GM23338 (cell line): ENCODE measurements at regions not wholly inside any gene's neighbourhood (a gene's known extent, or its start where the extent isn't known, plus 50 kb on each side); places are given as distances from the start of the nearest gene placed in this dataset.

Experiments used
- ATAC-seq: fragments of 200-7000 bp; cut with Tn5 transposase; 3 replicates; pipeline ENCODE4 v1.9.1; 2020
- DNase-seq: peaks from one replicate; pipeline ENCODE4 v3.0.0-alpha.2; 2015; ENCODE audit warnings: low spot score
- H2AFZ ChIP-seq: fragments of 200-600 bp; sonication (generic); 2 replicates; pipeline ENCODE4 v1.8.0; 2016; ENCODE audit warnings: antibody characterized with exemption, mild to moderate bottlenecking, moderate library complexity
- H3F3A ChIP-seq: fragments of 200-600 bp; sonication (generic); replicated peaks from 2 replicates; pipeline ENCODE4 v1.8.0; 2017; ENCODE audit warnings: antibody characterized with exemption, mixed run types, low read depth
- H3K27ac ChIP-seq: fragments of 200-600 bp; sonication (generic); 2 replicates; pipeline ENCODE4 v1.6.1; 2016; ENCODE audit warnings: low read depth
- H3K27me3 ChIP-seq: fragments of 200-600 bp; sonication (generic); 2 replicates; pipeline ENCODE4 v1.8.0; 2016; ENCODE audit warnings: mild to moderate bottlenecking, mixed run types, moderate library complexity; ENCODE audit not compliant: insufficient read depth
- H3K36me3 ChIP-seq: fragments of 200-600 bp; sonication (generic); 2 replicates; pipeline ENCODE4 v1.8.0; 2016; ENCODE audit warnings: mild to moderate bottlenecking; ENCODE audit not compliant: insufficient read depth
- H3K4me1 ChIP-seq: fragments of 200-600 bp; sonication (generic); 2 replicates; pipeline ENCODE4 v1.8.0; 2016; ENCODE audit warnings: mild to moderate bottlenecking, moderate library complexity; ENCODE audit not compliant: insufficient read depth
- H3K4me2 ChIP-seq: fragments of 200-600 bp; sonication (generic); 2 replicates; pipeline ENCODE4 v1.7.1; 2017; ENCODE audit warnings: mixed run types
- H3K4me3 ChIP-seq: fragments of 200-600 bp; sonication (generic); 2 replicates; pipeline ENCODE4 v1.6.1; 2016; ENCODE audit warnings: mixed run types
- H3K79me2 ChIP-seq: fragments of 200-600 bp; sonication (generic); replicated peaks from 2 replicates; pipeline ENCODE4 v1.8.0; 2017; ENCODE audit warnings: mild to moderate bottlenecking; ENCODE audit not compliant: insufficient read depth
- H3K9me2 ChIP-seq: fragments of 200-600 bp; sonication (generic); 2 replicates; pipeline ENCODE4 v1.8.0; 2017; ENCODE audit not compliant: insufficient read depth
- H4K20me1 ChIP-seq: fragments of 200-600 bp; sonication (generic); replicated peaks from 2 replicates; pipeline ENCODE4 v1.8.0; 2017; ENCODE audit warnings: mild to moderate bottlenecking; ENCODE audit not compliant: insufficient read depth
- H3K27ac Mint-ChIP-seq: 2 replicates; pipeline ENCODE4 v1.8.0; 2020; ENCODE audit warnings: inconsistent platforms, mild to moderate bottlenecking, moderate library complexity, mixed read lengths
- H3K27me3 Mint-ChIP-seq: 3 replicates; pipeline ENCODE4 v1.8.0; 2022; ENCODE audit warnings: low read depth, mild to moderate bottlenecking, moderate library complexity, mixed read lengths, inconsistent platforms; ENCODE audit not compliant: insufficient read depth, poor library complexity
- H3K36me3 Mint-ChIP-seq: 3 replicates; pipeline ENCODE4 v1.8.0; 2021; ENCODE audit warnings: low read depth, mild to moderate bottlenecking, inconsistent platforms, moderate library complexity, mixed read lengths
- H3K4me1 Mint-ChIP-seq: 3 replicates; pipeline ENCODE4 v1.8.0; 2020; ENCODE audit warnings: mild to moderate bottlenecking, inconsistent platforms, mixed read lengths
- H3K4me3 Mint-ChIP-seq: 3 replicates; pipeline ENCODE4 v1.8.0; 2021; ENCODE audit warnings: moderate library complexity, mild to moderate bottlenecking, inconsistent platforms, mixed read lengths
- H3K9me3 Mint-ChIP-seq: 3 replicates; pipeline ENCODE4 v1.8.0; 2020; ENCODE audit warnings: moderate library complexity, mild to moderate bottlenecking, inconsistent platforms, mixed read lengths
- EZH2 ChIP-seq: fragments of 200-600 bp; sonication (generic); IDR thresholded peaks from one replicate; pipeline ENCODE4 v1.8.0; 2017; ENCODE audit warnings: antibody characterized with exemption, mild to moderate bottlenecking, low read depth; ENCODE audit not compliant: unreplicated experiment
- EZH2phosphoT487 ChIP-seq: fragments of 200-600 bp; sonication (generic); IDR thresholded peaks from one replicate; pipeline ENCODE4 v1.8.1; 2018; ENCODE audit warnings: antibody characterized with exemption; ENCODE audit not compliant: unreplicated experiment
- ZNF114 ChIP-seq: fragments of 250-450 bp; sonication (Bioruptor Pico); IDR thresholded peaks from 2 replicates; pipeline ENCODE4 v1.5.0; 2020; ENCODE audit warnings: mild to moderate bottlenecking, moderate library complexity
- TF ChIP-seq, protein P1 (sequence below): fragments of 250-450 bp; sonication (Bioruptor Pico); IDR thresholded peaks from 2 replicates; pipeline ENCODE4 v1.5.0; 2020; ENCODE audit warnings: mild to moderate bottlenecking, moderate library complexity
- TF ChIP-seq, protein P2 (sequence below): IDR thresholded peaks from 2 replicates; pipeline ENCODE4 v1.6.1; 2016; ENCODE audit warnings: antibody characterized with exemption
- TF ChIP-seq, protein P3 (sequence below): IDR thresholded peaks from one replicate; pipeline ENCODE4 v1.6.1; 2018; ENCODE audit warnings: antibody characterized with exemption; ENCODE audit not compliant: unreplicated experiment
- TF ChIP-seq, protein P4 (sequence below), 2 experiments: fragments of 200-600 bp in 1 of 2; sonication (generic) in 1 of 2; conservative IDR thresholded peaks; 2 replicates each; pipeline versions ENCODE4 v1.5.1 to v1.6.1; 2016 to 2017; ENCODE audit warnings: antibody characterized with exemption in 2 of 2, low read depth in 2 of 2, mild to moderate bottlenecking in 2 of 2, moderate library complexity in 1 of 2

DNA sequence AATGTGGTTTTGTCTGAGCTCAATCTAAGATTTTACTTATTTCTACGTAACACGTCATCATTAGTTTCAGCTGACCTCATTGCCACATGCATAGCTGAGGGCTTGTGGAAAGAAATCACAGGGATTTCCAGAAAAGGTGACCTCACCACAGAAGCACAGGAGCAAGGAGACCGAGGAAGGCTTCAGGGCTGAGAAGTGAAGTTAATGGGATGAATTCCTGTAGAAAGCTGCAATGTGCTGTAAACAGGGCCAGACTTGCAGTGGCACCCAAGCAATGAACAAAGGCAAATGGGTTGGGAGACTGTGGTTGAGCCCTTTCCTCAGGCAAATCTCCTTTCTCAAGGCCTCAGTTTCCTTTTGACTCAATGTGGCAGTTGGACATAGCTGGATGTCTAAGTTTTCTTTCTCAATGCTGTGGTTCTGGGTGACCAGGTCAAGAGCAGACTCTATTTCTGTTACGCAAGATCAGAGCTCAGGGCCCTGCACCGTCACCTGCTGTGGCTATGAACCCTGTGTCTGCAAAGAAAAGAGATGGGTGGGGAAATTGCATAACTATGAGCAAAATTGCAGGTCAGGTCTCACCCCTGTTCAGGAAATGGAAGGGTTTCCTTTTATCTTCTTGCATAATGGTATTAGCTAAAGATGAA, 252.2 kb upstream of the TBL1XR1 start (continued):
- TF ChIP-seq, protein P1, sequence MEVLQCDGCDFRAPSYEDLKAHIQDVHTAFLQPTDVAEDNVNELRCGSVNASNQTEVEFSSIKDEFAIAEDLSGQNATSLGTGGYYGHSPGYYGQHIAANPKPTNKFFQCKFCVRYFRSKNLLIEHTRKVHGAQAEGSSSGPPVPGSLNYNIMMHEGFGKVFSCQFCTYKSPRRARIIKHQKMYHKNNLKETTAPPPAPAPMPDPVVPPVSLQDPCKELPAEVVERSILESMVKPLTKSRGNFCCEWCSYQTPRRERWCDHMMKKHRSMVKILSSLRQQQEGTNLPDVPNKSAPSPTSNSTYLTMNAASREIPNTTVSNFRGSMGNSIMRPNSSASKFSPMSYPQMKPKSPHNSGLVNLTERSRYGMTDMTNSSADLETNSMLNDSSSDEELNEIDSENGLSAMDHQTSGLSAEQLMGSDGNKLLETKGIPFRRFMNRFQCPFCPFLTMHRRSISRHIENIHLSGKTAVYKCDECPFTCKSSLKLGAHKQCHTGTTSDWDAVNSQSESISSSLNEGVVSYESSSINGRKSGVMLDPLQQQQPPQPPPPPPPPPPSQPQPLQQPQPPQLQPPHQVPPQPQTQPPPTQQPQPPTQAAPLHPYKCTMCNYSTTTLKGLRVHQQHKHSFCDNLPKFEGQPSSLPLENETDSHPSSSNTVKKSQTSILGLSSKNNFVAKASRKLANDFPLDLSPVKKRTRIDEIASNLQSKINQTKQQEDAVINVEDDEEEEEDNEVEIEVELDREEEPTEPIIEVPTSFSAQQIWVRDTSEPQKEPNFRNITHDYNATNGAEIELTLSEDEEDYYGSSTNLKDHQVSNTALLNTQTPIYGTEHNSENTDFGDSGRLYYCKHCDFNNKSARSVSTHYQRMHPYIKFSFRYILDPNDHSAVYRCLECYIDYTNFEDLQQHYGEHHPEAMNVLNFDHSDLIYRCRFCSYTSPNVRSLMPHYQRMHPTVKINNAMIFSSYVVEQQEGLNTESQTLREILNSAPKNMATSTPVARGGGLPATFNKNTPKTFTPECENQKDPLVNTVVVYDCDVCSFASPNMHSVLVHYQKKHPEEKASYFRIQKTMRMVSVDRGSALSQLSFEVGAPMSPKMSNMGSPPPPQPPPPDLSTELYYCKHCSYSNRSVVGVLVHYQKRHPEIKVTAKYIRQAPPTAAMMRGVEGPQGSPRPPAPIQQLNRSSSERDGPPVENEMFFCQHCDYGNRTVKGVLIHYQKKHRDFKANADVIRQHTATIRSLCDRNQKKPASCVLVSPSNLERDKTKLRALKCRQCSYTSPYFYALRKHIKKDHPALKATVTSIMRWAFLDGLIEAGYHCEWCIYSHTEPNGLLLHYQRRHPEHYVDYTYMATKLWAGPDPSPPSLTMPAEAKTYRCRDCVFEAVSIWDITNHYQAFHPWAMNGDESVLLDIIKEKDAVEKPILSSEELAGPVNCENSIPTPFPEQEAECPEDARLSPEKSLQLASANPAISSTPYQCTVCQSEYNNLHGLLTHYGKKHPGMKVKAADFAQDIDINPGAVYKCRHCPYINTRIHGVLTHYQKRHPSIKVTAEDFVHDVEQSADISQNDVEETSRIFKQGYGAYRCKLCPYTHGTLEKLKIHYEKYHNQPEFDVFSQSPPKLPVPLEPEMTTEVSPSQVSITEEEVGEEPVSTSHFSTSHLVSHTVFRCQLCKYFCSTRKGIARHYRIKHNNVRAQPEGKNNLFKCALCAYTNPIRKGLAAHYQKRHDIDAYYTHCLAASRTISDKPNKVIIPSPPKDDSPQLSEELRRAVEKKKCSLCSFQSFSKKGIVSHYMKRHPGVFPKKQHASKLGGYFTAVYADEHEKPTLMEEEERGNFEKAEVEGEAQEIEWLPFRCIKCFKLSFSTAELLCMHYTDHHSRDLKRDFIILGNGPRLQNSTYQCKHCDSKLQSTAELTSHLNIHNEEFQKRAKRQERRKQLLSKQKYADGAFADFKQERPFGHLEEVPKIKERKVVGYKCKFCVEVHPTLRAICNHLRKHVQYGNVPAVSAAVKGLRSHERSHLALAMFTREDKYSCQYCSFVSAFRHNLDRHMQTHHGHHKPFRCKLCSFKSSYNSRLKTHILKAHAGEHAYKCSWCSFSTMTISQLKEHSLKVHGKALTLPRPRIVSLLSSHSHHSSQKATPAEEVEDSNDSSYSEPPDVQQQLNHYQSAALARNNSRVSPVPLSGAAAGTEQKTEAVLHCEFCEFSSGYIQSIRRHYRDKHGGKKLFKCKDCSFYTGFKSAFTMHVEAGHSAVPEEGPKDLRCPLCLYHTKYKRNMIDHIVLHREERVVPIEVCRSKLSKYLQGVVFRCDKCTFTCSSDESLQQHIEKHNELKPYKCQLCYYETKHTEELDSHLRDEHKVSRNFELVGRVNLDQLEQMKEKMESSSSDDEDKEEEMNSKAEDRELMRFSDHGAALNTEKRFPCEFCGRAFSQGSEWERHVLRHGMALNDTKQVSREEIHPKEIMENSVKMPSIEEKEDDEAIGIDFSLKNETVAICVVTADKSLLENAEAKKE (CRISPR knock-in tag): no peak

DNA sequence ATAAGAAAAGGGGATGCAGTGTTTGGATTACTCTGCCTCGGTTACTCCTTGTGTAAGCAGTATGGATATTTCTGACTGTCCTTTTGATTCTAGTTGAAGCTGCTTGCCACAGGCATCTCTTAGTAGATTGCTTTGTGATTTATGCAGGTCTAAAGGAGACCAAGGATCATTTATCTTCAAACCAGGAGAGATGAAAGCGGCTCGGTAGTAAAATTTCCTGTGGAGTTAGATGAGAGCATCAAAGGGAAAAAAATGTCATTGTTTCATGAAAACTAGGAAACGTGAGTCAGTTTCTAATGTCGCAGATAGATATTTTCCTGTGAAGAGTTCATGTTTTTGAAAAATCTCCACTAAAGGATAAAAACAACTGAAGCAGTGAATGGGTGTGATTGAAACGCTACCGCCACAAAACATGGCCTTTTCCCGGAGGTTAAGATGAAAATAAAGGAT, 254.0 kb upstream of the TBL1XR1 start:
- Histone ChIP-seq H3K79me2 (no peaks in the 10 kb centered on the region), H4K20me1 (no peaks in the 10 kb centered on the region), H3K4me1 (no peaks in the 10 kb centered on the region), H3K27ac (no peak overlapping the region), H3K9me2 (no peaks in the 10 kb centered on the region), H3K27me3 (no peaks in the 10 kb centered on the region), H3K4me3 (no peak overlapping the region), H2AFZ (peak overlapping the region; percentile 93), H3F3A (no peaks in the 10 kb centered on the region), H3K36me3 (no peaks in the 10 kb centered on the region), H3K4me2 (no peak overlapping the region)
- no peaks in the 10 kb centered on the region for H3K36me3 Mint-ChIP-seq
- H3K9me3 Mint-ChIP-seq: no peaks in the 10 kb centered on the region
- peaks cover 4% of the 10 kb centered on the region for H3K27me3 Mint-ChIP-seq
- H3K27ac Mint-ChIP-seq: no peak overlapping the region
- no peak for ATAC-seq
- no peak for DNase-seq
- H3K4me3 Mint-ChIP-seq: no peak overlapping the region
- H3K4me1 Mint-ChIP-seq: no peaks in the 10 kb centered on the region; the same call in 1 of the 3 replicates
- TF ChIP-seq EZH2 (no peak), EZH2phosphoT487 (no peak), ZNF114 (CRISPR knock-in tag) (no peak)
- TF ChIP-seq, protein P2, sequence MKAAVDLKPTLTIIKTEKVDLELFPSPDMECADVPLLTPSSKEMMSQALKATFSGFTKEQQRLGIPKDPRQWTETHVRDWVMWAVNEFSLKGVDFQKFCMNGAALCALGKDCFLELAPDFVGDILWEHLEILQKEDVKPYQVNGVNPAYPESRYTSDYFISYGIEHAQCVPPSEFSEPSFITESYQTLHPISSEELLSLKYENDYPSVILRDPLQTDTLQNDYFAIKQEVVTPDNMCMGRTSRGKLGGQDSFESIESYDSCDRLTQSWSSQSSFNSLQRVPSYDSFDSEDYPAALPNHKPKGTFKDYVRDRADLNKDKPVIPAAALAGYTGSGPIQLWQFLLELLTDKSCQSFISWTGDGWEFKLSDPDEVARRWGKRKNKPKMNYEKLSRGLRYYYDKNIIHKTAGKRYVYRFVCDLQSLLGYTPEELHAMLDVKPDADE: no peak
- TF ChIP-seq, protein P3, sequence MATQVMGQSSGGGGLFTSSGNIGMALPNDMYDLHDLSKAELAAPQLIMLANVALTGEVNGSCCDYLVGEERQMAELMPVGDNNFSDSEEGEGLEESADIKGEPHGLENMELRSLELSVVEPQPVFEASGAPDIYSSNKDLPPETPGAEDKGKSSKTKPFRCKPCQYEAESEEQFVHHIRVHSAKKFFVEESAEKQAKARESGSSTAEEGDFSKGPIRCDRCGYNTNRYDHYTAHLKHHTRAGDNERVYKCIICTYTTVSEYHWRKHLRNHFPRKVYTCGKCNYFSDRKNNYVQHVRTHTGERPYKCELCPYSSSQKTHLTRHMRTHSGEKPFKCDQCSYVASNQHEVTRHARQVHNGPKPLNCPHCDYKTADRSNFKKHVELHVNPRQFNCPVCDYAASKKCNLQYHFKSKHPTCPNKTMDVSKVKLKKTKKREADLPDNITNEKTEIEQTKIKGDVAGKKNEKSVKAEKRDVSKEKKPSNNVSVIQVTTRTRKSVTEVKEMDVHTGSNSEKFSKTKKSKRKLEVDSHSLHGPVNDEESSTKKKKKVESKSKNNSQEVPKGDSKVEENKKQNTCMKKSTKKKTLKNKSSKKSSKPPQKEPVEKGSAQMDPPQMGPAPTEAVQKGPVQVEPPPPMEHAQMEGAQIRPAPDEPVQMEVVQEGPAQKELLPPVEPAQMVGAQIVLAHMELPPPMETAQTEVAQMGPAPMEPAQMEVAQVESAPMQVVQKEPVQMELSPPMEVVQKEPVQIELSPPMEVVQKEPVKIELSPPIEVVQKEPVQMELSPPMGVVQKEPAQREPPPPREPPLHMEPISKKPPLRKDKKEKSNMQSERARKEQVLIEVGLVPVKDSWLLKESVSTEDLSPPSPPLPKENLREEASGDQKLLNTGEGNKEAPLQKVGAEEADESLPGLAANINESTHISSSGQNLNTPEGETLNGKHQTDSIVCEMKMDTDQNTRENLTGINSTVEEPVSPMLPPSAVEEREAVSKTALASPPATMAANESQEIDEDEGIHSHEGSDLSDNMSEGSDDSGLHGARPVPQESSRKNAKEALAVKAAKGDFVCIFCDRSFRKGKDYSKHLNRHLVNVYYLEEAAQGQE: no peak
- TF ChIP-seq, protein P4, sequence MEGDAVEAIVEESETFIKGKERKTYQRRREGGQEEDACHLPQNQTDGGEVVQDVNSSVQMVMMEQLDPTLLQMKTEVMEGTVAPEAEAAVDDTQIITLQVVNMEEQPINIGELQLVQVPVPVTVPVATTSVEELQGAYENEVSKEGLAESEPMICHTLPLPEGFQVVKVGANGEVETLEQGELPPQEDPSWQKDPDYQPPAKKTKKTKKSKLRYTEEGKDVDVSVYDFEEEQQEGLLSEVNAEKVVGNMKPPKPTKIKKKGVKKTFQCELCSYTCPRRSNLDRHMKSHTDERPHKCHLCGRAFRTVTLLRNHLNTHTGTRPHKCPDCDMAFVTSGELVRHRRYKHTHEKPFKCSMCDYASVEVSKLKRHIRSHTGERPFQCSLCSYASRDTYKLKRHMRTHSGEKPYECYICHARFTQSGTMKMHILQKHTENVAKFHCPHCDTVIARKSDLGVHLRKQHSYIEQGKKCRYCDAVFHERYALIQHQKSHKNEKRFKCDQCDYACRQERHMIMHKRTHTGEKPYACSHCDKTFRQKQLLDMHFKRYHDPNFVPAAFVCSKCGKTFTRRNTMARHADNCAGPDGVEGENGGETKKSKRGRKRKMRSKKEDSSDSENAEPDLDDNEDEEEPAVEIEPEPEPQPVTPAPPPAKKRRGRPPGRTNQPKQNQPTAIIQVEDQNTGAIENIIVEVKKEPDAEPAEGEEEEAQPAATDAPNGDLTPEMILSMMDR (conservative IDR thresholded peaks at IDR 0.05; ENCODE audit: low read depth in 2 of 2): no peak
